Thoracic aorta (tissue), 2 donors: ENCODE measurements at regions not wholly inside any gene's neighbourhood (a gene's known extent, or its start where the extent isn't known, plus 50 kb on each side); places are given as distances from the start of the nearest gene placed in this dataset.
A peak's percentile ranks its signal among the peaks of the same experiment; 100 is the strongest.

Experiments used
- ATAC-seq: fragments of 150-250 bp; one replicate; pipeline ENCODE4 v1.8.0; 2017; ENCODE audit warnings: low read depth; ENCODE audit not compliant: insufficient number of reproducible peaks, low FRiP score
- DNase-seq: peaks from one replicate; pipeline ENCODE4 v3.0.0-alpha.2; 2020; ENCODE audit warnings: low spot score
- H3K27ac ChIP-seq, 2 donors: fragments of 200-600 bp; sonication (generic); 1 replicate in 1 of 2; 2 replicates in 1 of 2; pipeline ENCODE4 v1.5.1; 2016; ENCODE audit warnings: mild to moderate bottlenecking in 2 of 2, moderate library complexity in 2 of 2
- H3K27me3 ChIP-seq: fragments of 200-600 bp; sonication (generic); replicated peaks from 2 replicates; pipeline ENCODE4 v1.6.0; 2016; ENCODE audit warnings: mild to moderate bottlenecking; ENCODE audit not compliant: insufficient read depth
- H3K36me3 ChIP-seq: fragments of 200-600 bp; sonication (generic); one replicate; pipeline ENCODE4 v1.5.1; 2016
- H3K4me1 ChIP-seq, 2 donors: fragments of 200-600 bp; sonication (generic); 1 replicate in 1 of 2; 2 replicates in 1 of 2; pipeline versions ENCODE4 v1.5.1 to v1.6.0; 2016; ENCODE audit warnings: low read depth in 2 of 2, mild to moderate bottlenecking in 1 of 2; ENCODE audit not compliant: control insufficient read depth in 1 of 2
- H3K4me3 ChIP-seq: fragments of 200-600 bp; sonication (generic); 2 replicates; pipeline ENCODE4 v1.5.1; 2016; ENCODE audit warnings: mild to moderate bottlenecking
- H3K9me3 ChIP-seq: fragments of 200-600 bp; sonication (generic); 2 replicates; pipeline ENCODE4 v1.5.1; 2016
- TF ChIP-seq, protein P1 (sequence below): fragments of 200-600 bp; sonication (generic); IDR thresholded peaks from one replicate; pipeline ENCODE4 v1.5.1; 2019; ENCODE audit warnings: antibody characterized with exemption

DNA sequence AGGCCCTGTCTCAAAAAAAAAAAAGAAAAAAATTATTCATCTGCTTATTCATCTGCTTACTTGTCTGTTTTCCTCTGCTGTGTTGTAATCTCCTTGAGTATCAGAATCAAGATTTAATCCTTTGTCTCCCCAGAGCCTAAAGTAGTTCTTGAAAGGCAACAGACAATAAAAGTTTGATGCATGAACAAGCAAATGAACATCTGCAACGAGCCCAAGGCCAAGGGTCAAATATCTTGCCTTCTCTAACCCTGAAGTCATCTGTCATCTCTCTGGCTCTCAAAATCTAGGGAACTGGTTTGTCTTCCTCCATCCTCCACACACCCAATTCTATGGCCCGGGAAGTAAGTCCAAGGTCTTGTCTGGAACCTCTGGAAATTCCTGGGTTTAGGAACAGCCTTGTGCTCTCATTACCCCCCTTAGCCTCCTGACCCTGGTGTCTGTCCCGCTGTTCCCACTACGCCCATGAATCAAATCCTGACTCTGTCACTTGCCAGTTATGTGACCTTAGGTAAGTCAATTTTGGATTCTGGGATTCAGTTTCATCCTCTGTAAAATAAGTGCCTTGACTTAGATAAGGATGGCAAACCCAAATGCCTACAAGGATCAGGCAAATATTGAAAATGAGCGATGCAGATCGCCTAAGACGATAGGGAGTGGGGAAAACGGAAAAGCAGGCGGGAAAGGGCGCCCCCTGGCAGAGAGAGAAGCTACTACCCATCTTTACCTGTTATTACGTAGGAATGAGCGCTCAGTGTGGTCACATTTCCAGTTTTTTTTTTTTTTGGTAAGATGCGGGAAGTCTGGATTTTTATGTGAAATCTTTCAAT lies 102.7 kb upstream of the DHX15 start:
- H3K27ac ChIP-seq = no peak overlapping the region
- no peak for ATAC-seq
- TF ChIP-seq, protein P1, sequence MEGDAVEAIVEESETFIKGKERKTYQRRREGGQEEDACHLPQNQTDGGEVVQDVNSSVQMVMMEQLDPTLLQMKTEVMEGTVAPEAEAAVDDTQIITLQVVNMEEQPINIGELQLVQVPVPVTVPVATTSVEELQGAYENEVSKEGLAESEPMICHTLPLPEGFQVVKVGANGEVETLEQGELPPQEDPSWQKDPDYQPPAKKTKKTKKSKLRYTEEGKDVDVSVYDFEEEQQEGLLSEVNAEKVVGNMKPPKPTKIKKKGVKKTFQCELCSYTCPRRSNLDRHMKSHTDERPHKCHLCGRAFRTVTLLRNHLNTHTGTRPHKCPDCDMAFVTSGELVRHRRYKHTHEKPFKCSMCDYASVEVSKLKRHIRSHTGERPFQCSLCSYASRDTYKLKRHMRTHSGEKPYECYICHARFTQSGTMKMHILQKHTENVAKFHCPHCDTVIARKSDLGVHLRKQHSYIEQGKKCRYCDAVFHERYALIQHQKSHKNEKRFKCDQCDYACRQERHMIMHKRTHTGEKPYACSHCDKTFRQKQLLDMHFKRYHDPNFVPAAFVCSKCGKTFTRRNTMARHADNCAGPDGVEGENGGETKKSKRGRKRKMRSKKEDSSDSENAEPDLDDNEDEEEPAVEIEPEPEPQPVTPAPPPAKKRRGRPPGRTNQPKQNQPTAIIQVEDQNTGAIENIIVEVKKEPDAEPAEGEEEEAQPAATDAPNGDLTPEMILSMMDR = no peak

DNA sequence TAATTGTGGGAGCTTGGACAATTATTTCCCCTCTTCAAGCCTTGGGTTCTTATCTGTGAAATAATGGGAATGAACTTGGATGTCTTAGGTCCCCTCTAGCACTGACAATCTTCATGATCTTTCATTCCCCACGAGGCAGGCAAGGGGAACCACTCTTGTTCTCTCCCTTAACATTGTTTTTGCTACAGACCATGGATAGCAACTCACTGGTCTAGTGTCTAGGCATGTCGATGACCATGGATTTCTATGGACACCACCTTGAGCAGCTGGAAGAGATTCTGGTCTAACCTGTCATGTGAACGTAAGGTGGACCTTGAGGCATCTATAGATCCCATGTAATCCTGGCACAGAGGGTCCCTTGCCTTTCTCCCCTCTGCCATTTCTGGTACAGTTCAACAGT lies 104.1 kb upstream of the DHX15 start:
- DNase-seq (no peak), ATAC-seq (no peak)
- no peak overlapping the region for H3K4me3 ChIP-seq
- no peak overlapping the region for H3K27ac ChIP-seq
- H3K4me1 ChIP-seq = no peaks in the 10 kb centered on the region
- no peaks in the 10 kb centered on the region for H3K9me3 ChIP-seq
- TF ChIP-seq, protein P1 = no peak
- no peaks in the 10 kb centered on the region for H3K36me3 ChIP-seq
- no peaks in the 10 kb centered on the region for H3K27me3 ChIP-seq

More for the DNA sequence above, 102.7 kb upstream of the DHX15 start:
- H3K4me3 ChIP-seq = no peak overlapping the region
- H3K9me3 ChIP-seq = no peaks in the 10 kb centered on the region
- H3K36me3 ChIP-seq = no peaks in the 10 kb centered on the region
- H3K27me3 ChIP-seq = no peaks in the 10 kb centered on the region
- no peaks in the 10 kb centered on the region for H3K4me1 ChIP-seq
- no peak for DNase-seq

DNA sequence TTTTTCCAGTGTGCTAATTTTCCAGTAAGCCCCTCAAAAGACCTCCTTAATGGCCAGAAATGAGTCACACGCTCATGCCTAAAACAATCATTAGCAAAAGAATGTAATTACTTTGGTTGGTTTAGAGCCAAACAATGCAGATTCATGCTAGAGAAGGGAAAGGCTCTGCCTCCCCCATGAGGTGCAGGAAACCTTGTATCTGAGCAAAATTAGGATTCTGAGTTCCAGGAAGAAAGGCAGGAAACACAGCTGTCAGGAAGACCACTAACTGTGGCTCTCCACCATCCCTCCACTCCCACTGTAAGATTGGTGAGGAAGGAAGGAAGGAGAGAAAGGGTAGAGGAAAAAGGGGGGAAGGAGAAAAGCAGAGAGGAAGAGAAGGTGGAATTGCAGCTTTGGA lies 104.9 kb upstream of the DHX15 start:
- TF ChIP-seq, protein P1 = no peak
- DNase-seq (no peak), ATAC-seq (no peak)
- Histone ChIP-seq H3K27me3 (no peaks in the 10 kb centered on the region), H3K9me3 (no peaks in the 10 kb centered on the region), H3K4me3 (no peak overlapping the region), H3K27ac (no peak overlapping the region), H3K36me3 (no peaks in the 10 kb centered on the region), H3K4me1 (no peaks in the 10 kb centered on the region)

DNA sequence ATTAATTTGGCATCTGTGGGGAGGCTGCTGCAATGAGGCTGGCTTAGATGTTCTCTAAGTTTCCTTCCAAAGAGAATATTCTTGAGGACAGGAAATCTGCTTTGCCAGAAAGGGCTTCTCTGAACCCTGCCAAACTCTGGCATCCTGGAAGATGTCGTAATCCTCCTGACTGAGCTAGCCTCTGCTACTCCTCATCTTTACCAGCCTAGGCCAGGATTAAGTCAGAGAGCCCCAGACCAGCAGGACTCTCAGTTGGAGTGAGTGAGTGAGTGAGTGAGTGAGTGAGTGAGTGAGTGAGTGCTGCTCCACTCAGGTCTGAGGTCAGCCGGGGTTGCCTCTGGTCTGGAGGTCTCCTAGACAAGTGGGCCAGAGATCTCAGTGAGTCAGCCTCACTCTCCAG lies 104.9 kb upstream of the SOD3 start:
- DNase-seq (no peak), ATAC-seq (peak; percentile 32)
- TF ChIP-seq, protein P1 = no peak
- no peaks in the 10 kb centered on the region for H3K9me3 ChIP-seq
- no peaks in the 10 kb centered on the region for H3K4me1 ChIP-seq
- H3K4me3 ChIP-seq = no peak overlapping the region
- no peaks in the 10 kb centered on the region for H3K27me3 ChIP-seq
- no peak overlapping the region for H3K27ac ChIP-seq
- no peaks in the 10 kb centered on the region for H3K36me3 ChIP-seq

DNA sequence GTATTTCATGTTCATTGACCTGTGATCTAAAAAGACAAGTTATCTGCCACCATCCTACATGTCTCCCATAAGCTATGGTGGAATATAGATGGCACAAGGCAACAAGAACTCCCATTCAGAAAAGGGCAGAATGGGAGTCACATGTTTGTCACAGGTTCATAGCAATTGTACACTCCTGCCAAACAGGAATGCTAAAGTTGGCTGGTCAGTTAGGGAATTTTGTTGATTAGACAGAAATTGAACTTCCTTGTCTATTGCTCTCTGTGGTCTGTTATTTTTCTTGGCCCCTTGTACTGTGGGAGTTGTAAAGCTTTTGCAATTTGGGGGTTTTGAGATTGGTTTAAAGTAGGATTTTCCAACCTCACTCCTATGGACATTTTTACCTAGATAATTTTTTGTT lies 101.7 kb upstream of the SOD3 start:
- Histone ChIP-seq H3K36me3 (no peaks in the 10 kb centered on the region), H3K9me3 (no peaks in the 10 kb centered on the region), H3K4me1 (no peaks in the 10 kb centered on the region), H3K27me3 (no peaks in the 10 kb centered on the region), H3K4me3 (no peak overlapping the region), H3K27ac (no peak overlapping the region)
- ATAC-seq (no peak), DNase-seq (no peak)
- TF ChIP-seq, protein P1 = no peak
